OCI-LY7 (cell line): ENCODE measurements at regions not wholly inside any gene's neighbourhood (a gene's known extent, or its start where the extent isn't known, plus 50 kb on each side); places are given as distances from the start of the nearest gene placed in this dataset.

Source experiments
- BruUV-seq: library from RNA; stranded (reverse); fragments of 400-500 nt; replicated peaks from 2 replicates; lab custom pipeline; 2021; lab: Mats Ljungman, UMichigan
- CTCF ChIA-PET: fragments of 300-600 bp; sonication (Branson Sonifier 250); formaldehyde crosslinking; loops from one replicate; lab custom pipeline; 2022; ENCODE audit warnings: antibody characterized with exemption; ENCODE audit not compliant: unreplicated experiment; lab: Charles Lee
- POLR2A ChIA-PET: fragments of 300-600 bp; sonication (Branson Sonifier 250); formaldehyde crosslinking; loops from one replicate; lab custom pipeline; 2022; ENCODE audit warnings: antibody characterized with exemption; lab: Charles Lee
- DNase-seq: peaks from one replicate; pipeline ENCODE4 v3.0.0-alpha.2; 2015; ENCODE audit warnings: low spot score
- H2AFZ ChIP-seq: fragments of 200-600 bp; sonication (generic), shearing (Covaris generic); 2 replicates; pipeline ENCODE4 v1.6.1; 2014; ENCODE audit warnings: mild to moderate bottlenecking, antibody characterized with exemption, low read length, moderate library complexity
- H3K27ac ChIP-seq: fragments of 200-600 bp; sonication (generic); 2 replicates; pipeline ENCODE4 v1.5.1; 2014; ENCODE audit warnings: mixed run types, low read depth, mild to moderate bottlenecking, moderate library complexity, low read length, inconsistent platforms; ENCODE audit not compliant: poor library complexity, severe bottlenecking
- H3K36me3 ChIP-seq: fragments of 200-600 bp; sonication (generic); 2 replicates; pipeline ENCODE4 v1.6.1; 2014; ENCODE audit warnings: mild to moderate bottlenecking, antibody characterized with exemption, low read length, moderate library complexity, mixed read lengths; ENCODE audit not compliant: insufficient read depth
- H3K4me1 ChIP-seq: fragments of 200-600 bp; sonication (generic); 2 replicates; pipeline ENCODE4 v1.5.1; 2014; ENCODE audit warnings: mild to moderate bottlenecking, low read length; ENCODE audit not compliant: insufficient read depth, poor library complexity, severe bottlenecking
- H3K4me2 ChIP-seq: fragments of 200-600 bp; sonication (generic); 2 replicates; pipeline ENCODE4 v1.6.1; 2014; ENCODE audit warnings: mild to moderate bottlenecking, low read length
- H3K4me3 ChIP-seq: fragments of 200-600 bp; sonication (generic); 2 replicates; pipeline ENCODE4 v1.5.1; 2014; ENCODE audit warnings: mild to moderate bottlenecking, low read depth, low read length; ENCODE audit not compliant: poor library complexity, severe bottlenecking
- H3K79me2 ChIP-seq: fragments of 200-600 bp; sonication (generic); 2 replicates; pipeline ENCODE4 v1.6.1; 2016; ENCODE audit warnings: low read depth, mild to moderate bottlenecking, low read length, moderate library complexity, mixed read lengths; ENCODE audit not compliant: insufficient read depth
- H3K9me2 ChIP-seq: fragments of 200-600 bp; sonication (generic); 2 replicates; pipeline ENCODE4 v1.6.1; 2016; ENCODE audit warnings: mild to moderate bottlenecking, low read length, mixed read lengths; ENCODE audit not compliant: insufficient read depth
- H3K9me3 ChIP-seq: fragments of 200-600 bp; sonication (generic); 2 replicates; pipeline ENCODE4 v1.6.1; 2014; ENCODE audit warnings: mild to moderate bottlenecking, mixed run types, low read length, mixed read lengths
- H4K20me1 ChIP-seq: fragments of 200-600 bp; sonication (generic); 2 replicates; pipeline ENCODE4 v1.6.1; 2014; ENCODE audit warnings: mild to moderate bottlenecking, antibody characterized with exemption, low read length, moderate library complexity, mixed read lengths; ENCODE audit not compliant: insufficient read depth
- EZH2phosphoT487 ChIP-seq: fragments of 200-600 bp; sonication (generic); IDR thresholded peaks from 2 replicates; pipeline ENCODE4 v1.6.1; 2018; ENCODE audit warnings: low read depth, borderline replicate concordance, mild to moderate bottlenecking, mixed run types, antibody characterized with exemption, low read length, moderate library complexity, mixed read lengths
- intact Hi-C: fragments of 100-400 bp; cut with micrococcal nuclease; formaldehyde crosslinking; loops from one replicate; pipeline ENCODE4 v1.10.0; 2022; ENCODE audit not compliant: unreplicated experiment
- TF ChIP-seq, protein P1 (sequence below): fragments of 200-600 bp; sonication (generic); conservative IDR thresholded peaks from 2 replicates; pipeline ENCODE4 v1.5.1; 2014; ENCODE audit warnings: mild to moderate bottlenecking, antibody characterized with exemption, low read length, moderate library complexity, mixed read lengths

GRCh38 chr18:25563816-25564683 is 212.1 kb upstream of the ZNF521 start:
- H2AFZ ChIP-seq: no peak overlapping the region
- ChIA-PET CTCF (no interaction called here), POLR2A (no interaction called here)
- intact Hi-C loops: loop anchor here (10.0 kb wide), 1 partner anchor 169 kb away; no protein-coding TSS in a partner anchor
- no TSS peak for BruUV-seq
- no peaks in the 10 kb centered on the region for H4K20me1 ChIP-seq
- H3K4me1 ChIP-seq: no peaks in the 10 kb centered on the region
- H3K9me2 ChIP-seq: no peaks in the 10 kb centered on the region
- no peak for DNase-seq
- H3K79me2 ChIP-seq: no peaks in the 10 kb centered on the region
- H3K36me3 ChIP-seq: no peaks in the 10 kb centered on the region
- TF ChIP-seq, protein P1, sequence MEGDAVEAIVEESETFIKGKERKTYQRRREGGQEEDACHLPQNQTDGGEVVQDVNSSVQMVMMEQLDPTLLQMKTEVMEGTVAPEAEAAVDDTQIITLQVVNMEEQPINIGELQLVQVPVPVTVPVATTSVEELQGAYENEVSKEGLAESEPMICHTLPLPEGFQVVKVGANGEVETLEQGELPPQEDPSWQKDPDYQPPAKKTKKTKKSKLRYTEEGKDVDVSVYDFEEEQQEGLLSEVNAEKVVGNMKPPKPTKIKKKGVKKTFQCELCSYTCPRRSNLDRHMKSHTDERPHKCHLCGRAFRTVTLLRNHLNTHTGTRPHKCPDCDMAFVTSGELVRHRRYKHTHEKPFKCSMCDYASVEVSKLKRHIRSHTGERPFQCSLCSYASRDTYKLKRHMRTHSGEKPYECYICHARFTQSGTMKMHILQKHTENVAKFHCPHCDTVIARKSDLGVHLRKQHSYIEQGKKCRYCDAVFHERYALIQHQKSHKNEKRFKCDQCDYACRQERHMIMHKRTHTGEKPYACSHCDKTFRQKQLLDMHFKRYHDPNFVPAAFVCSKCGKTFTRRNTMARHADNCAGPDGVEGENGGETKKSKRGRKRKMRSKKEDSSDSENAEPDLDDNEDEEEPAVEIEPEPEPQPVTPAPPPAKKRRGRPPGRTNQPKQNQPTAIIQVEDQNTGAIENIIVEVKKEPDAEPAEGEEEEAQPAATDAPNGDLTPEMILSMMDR: no peak
- TF ChIP-seq EZH2phosphoT487: no peak
- no peak overlapping the region for H3K27ac ChIP-seq
- no peak overlapping the region for H3K4me2 ChIP-seq
- no peak overlapping the region for H3K4me3 ChIP-seq
- no peaks in the 10 kb centered on the region for H3K9me3 ChIP-seq

GRCh38 chr18:25563346-25563745 is 211.4 kb upstream of the ZNF521 start:
- Histone ChIP-seq H3K36me3 (no peaks in the 10 kb centered on the region), H3K79me2 (no peaks in the 10 kb centered on the region), H3K4me3 (no peak overlapping the region), H2AFZ (no peak overlapping the region), H3K4me2 (no peak overlapping the region), H3K4me1 (no peaks in the 10 kb centered on the region), H3K9me3 (no peaks in the 10 kb centered on the region), H4K20me1 (no peaks in the 10 kb centered on the region), H3K9me2 (no peaks in the 10 kb centered on the region), H3K27ac (no peak overlapping the region)
- ChIA-PET POLR2A (interaction anchor here (0.6 kb wide), 1 partner anchor 102 kb away, joined by 3 read pairs; no protein-coding TSS in a partner anchor), CTCF (no interaction called here)
- intact Hi-C loops: loop anchor here (10.0 kb wide), 1 partner anchor 169 kb away; no protein-coding TSS in a partner anchor
- no peak for DNase-seq
- no peak for TF ChIP-seq EZH2phosphoT487
- TF ChIP-seq, protein P1: no peak
- no TSS peak for BruUV-seq

GRCh38 chr18:25561918-25562317 is 210.0 kb upstream of the ZNF521 start:
- no peaks in the 10 kb centered on the region for H4K20me1 ChIP-seq
- TF ChIP-seq, protein P1: peak; percentile 66
- TF ChIP-seq EZH2phosphoT487: no peak
- intact Hi-C loops: loop anchor here (10.0 kb wide), 1 partner anchor 167 kb away; no protein-coding TSS in a partner anchor
- no peak overlapping the region for H3K4me3 ChIP-seq
- DNase-seq: peak; percentile 59
- POLR2A ChIA-PET: no interaction called here
- no peaks in the 10 kb centered on the region for H3K9me2 ChIP-seq
- H3K79me2 ChIP-seq: no peaks in the 10 kb centered on the region
- H3K4me2 ChIP-seq: no peak overlapping the region; the same call in 1 of the 2 replicates
- no peaks in the 10 kb centered on the region for H3K9me3 ChIP-seq
- CTCF ChIA-PET: no interaction called here
- no peaks in the 10 kb centered on the region for H3K36me3 ChIP-seq
- H2AFZ ChIP-seq: no peak overlapping the region
- H3K27ac ChIP-seq: no peak overlapping the region
- no TSS peak for BruUV-seq
- no peaks in the 10 kb centered on the region for H3K4me1 ChIP-seq
